ENCODE measurements at regions not wholly inside any gene's neighbourhood (a gene's known extent, or its start where the extent isn't known, plus 50 kb on each side); places are given as distances from the start of the nearest gene placed in this dataset.

DNA sequence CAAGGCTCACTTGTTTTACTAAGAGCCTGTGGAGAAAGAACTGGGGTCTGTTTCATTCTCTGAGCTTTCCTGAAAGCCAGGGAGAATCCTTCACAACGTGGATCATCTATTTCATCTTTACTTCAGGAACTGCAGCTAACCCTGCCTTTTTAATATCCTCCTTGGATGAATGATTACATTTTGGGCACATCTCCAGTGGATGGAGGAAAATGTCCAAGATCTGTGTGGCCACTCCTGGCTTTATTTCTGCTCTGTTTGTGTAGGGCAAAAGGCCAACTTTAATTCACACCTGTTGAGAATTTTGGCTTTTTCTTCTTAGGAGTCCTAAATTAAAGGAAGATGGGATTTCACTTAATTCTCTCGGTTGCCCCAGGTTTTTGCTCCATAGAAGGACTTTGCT is 69.5 kb upstream of the CACNA1E start:
- Histone ChIP-seq H3K27me3 (replicated peaks) (no peaks in the 10 kb centered on the region), H3K27ac (no peak overlapping the region), H3K36me3 (replicated peaks) (no peaks in the 10 kb centered on the region), H3K4me3 (ENCODE audit: low read depth, low read length) (no peak overlapping the region)
- TF ChIP-seq, protein P1, sequence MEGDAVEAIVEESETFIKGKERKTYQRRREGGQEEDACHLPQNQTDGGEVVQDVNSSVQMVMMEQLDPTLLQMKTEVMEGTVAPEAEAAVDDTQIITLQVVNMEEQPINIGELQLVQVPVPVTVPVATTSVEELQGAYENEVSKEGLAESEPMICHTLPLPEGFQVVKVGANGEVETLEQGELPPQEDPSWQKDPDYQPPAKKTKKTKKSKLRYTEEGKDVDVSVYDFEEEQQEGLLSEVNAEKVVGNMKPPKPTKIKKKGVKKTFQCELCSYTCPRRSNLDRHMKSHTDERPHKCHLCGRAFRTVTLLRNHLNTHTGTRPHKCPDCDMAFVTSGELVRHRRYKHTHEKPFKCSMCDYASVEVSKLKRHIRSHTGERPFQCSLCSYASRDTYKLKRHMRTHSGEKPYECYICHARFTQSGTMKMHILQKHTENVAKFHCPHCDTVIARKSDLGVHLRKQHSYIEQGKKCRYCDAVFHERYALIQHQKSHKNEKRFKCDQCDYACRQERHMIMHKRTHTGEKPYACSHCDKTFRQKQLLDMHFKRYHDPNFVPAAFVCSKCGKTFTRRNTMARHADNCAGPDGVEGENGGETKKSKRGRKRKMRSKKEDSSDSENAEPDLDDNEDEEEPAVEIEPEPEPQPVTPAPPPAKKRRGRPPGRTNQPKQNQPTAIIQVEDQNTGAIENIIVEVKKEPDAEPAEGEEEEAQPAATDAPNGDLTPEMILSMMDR (IDR thresholded peaks at IDR 0.05; ENCODE audit: low read depth, low read length, missing control alignments) = no peak
- no peak for DNase-seq
- in situ Hi-C loops (cut with HindIII; ENCODE audit: low pct_ligation_motif_present, low sequenced_read_pairs) = no loop called here

DNA sequence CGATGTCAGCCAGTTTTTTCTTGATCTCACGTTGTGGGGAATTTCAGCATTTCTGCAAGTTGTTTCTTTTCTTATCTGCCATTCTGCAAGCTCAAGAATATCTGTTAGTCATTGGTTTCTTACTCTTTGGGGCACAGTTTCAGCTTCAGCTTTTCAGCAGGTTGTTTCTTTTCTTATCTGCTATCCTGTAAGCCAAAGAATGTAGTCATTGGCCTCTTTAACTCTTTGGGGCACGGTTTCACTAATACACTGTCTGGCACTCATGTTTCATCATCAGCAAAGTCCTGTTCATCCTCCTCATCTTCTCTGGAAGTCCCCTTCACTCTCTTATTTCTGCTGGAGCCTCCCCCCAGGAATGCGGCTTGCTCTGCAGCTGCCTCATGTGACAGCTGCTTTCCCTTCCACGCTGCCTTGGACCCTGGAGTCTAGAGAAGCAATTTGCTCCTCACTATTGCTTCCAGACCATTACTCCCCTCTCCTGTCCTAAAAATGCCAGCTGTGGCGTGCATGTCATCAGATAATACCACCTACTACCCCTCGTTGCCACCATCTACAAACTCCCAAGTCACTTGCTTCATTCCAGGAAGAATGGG is 67.0 kb upstream of the CACNA1E start:
- TF ChIP-seq, protein P1 (IDR thresholded peaks at IDR 0.05; ENCODE audit: low read depth, low read length, missing control alignments) = no peak
- in situ Hi-C loops (cut with HindIII; ENCODE audit: low pct_ligation_motif_present, low sequenced_read_pairs) = no loop called here
- Histone ChIP-seq H3K4me3 (ENCODE audit: low read depth, low read length) (no peak overlapping the region), H3K27ac (no peak overlapping the region), H3K36me3 (replicated peaks) (no peaks in the 10 kb centered on the region), H3K27me3 (replicated peaks) (no peaks in the 10 kb centered on the region)
- no peak for DNase-seq

- TF ChIP-seq, protein P1 (IDR thresholded peaks at IDR 0.05; ENCODE audit: low read depth, low read length, missing control alignments) = no peak
- in situ Hi-C loops (cut with HindIII; ENCODE audit: low pct_ligation_motif_present, low sequenced_read_pairs) = no loop called here
- DNase-seq = no peak
- Histone ChIP-seq H3K27ac (no peak overlapping the region), H3K36me3 (replicated peaks) (no peaks in the 10 kb centered on the region), H3K4me3 (ENCODE audit: low read depth, low read length) (no peak overlapping the region), H3K27me3 (replicated peaks) (no peaks in the 10 kb centered on the region)
Measured at GRCh38 chr1:181417915-181418314, 65.4 kb upstream of the CACNA1E start.

DNA sequence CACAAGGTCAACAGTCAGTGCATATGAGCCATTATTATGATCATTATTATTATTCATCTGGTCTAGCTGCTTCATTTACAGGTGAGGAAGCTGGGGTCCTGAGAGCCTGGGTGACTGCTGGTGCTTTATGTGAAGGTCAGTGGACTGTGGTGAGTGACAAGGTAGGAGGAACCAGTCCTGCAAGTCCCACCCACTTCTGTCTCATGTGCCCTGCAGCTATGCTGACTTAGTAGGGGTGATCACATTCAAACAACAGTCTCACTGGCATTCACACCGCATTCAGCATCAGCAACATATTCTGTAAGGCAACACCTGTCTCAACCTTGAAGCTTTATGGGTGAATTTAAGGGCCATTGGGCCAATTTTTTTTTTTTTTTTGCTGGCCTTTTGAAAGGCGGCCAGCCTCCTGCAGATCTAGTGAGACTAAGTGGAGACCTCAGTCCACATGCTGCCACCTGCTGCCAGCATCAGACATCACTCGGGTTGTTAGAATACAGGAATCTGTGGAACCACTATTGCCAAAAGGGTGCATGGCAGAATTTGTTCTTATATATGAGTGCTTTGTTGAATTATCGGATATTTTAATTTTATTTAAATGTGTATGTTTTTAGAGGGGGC is 59.9 kb upstream of the CACNA1E start:
- TF ChIP-seq, protein P1 (IDR thresholded peaks at IDR 0.05; ENCODE audit: low read depth, low read length, missing control alignments) = peak; percentile 55
- Histone ChIP-seq H3K27me3 (replicated peaks) (no peaks in the 10 kb centered on the region), H3K27ac (no peak overlapping the region), H3K36me3 (replicated peaks) (no peaks in the 10 kb centered on the region), H3K4me3 (ENCODE audit: low read depth, low read length) (no peak overlapping the region)
- DNase-seq = peak; percentile 48
- in situ Hi-C loops (cut with HindIII; ENCODE audit: low pct_ligation_motif_present, low sequenced_read_pairs) = no loop called here

DNA sequence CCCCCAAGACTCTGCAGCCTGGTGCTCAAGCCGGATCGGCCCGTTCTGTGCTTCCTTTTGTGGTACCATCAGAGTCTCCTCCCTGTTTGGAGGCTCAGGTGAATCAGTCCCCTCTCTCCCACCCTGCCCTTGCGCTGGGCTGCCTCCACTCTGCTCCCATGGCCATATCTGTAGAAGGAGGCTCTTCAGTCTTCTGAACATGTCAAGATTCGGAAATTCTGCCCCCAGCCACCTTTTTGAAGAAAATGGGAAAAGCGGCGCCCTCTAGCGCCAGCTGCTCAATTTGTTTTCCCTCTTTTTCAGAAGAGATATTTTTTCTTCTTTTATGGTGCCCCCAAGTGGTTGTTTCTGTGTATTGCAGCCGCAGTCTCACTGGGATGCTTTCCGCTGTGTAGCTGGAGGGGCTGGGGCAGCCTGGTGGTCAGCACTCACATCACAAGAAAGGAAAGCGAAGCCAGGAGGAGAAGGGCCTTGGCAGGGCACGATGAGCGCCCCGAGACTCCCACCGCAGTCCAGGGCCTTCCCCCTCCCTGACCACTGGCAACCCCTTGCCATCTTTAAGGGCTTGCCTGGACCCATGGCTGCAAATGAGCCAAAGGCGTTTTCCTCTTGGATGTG is 58.4 kb upstream of the CACNA1E start:
- DNase-seq = peak; percentile 64
- in situ Hi-C loops (cut with HindIII; ENCODE audit: low pct_ligation_motif_present, low sequenced_read_pairs) = no loop called here
- TF ChIP-seq, protein P1 (IDR thresholded peaks at IDR 0.05; ENCODE audit: low read depth, low read length, missing control alignments) = peak; percentile 91
- Histone ChIP-seq H3K27ac (no peak overlapping the region), H3K4me3 (ENCODE audit: low read depth, low read length) (no peak overlapping the region), H3K27me3 (replicated peaks) (no peaks in the 10 kb centered on the region), H3K36me3 (replicated peaks) (no peaks in the 10 kb centered on the region)

Measured in brain microvascular endothelial cell (primary cell).